PC-3 (cell line): ENCODE measurements at regions not wholly inside any gene's neighbourhood (a gene's known extent, or its start where the extent isn't known, plus 50 kb on each side); places are given as distances from the start of the nearest gene placed in this dataset.

Source experiments
- ATAC-seq: fragments of 200-7000 bp; cut with Tn5 transposase; 2 replicates; pipeline ENCODE4 v1.9.1; 2020; ENCODE audit warnings: mild to moderate bottlenecking, moderate library complexity
- BruUV-seq: library from RNA; stranded (reverse); fragments of 400-500 nt; replicated peaks from 2 replicates; lab custom pipeline; 2021; lab: Mats Ljungman, UMichigan
- CTCF ChIA-PET: fragments of 300-600 bp; sonication (Branson Sonifier 250); formaldehyde crosslinking; loops from one replicate; lab custom pipeline; 2022; ENCODE audit warnings: antibody characterized with exemption; lab: Charles Lee
- POLR2A ChIA-PET: fragments of 300-600 bp; sonication (Branson Sonifier 250); formaldehyde crosslinking; loops from one replicate; lab custom pipeline; 2022; ENCODE audit warnings: antibody characterized with exemption; ENCODE audit not compliant: unreplicated experiment; lab: Charles Lee
- DNase-seq: peaks from one replicate; pipeline ENCODE4 v3.0.0-alpha.2; 2015
- H2AFZ ChIP-seq: fragments of 300-600 bp; sonication (generic); 2 replicates; pipeline ENCODE4 v1.6.0; 2016; ENCODE audit warnings: antibody characterized with exemption, low read length
- H3F3A ChIP-seq: fragments of 300-600 bp; sonication (generic); one replicate; pipeline ENCODE4 v1.6.0; 2017; ENCODE audit warnings: antibody characterized with exemption, low read length, control low read depth, mild to moderate bottlenecking; ENCODE audit not compliant: unreplicated experiment
- H3K27ac ChIP-seq: fragments of 300-600 bp; sonication (generic); 2 replicates; pipeline ENCODE4 v1.5.1; 2016; ENCODE audit warnings: mild to moderate bottlenecking, low read length
- H3K27me3 ChIP-seq: fragments of 300-600 bp; sonication (generic); 2 replicates; pipeline ENCODE4 v1.6.1; 2016; ENCODE audit warnings: low read length, mixed read lengths
- H3K36me3 ChIP-seq: fragments of 300-600 bp; sonication (generic); 2 replicates; pipeline ENCODE4 v1.6.1; 2016; ENCODE audit warnings: low read depth, mixed run types, low read length, mixed read lengths
- H3K4me1 ChIP-seq: fragments of 300-600 bp; sonication (generic); 2 replicates; pipeline ENCODE4 v1.5.1; 2016; ENCODE audit warnings: low read length; ENCODE audit not compliant: insufficient read depth
- H3K4me2 ChIP-seq: fragments of 300-600 bp; sonication (generic); 2 replicates; pipeline ENCODE4 v1.6.0; 2016; ENCODE audit warnings: low read length
- H3K4me3 ChIP-seq: fragments of 300-600 bp; sonication (generic); 2 replicates; pipeline ENCODE4 v1.5.1; 2016; ENCODE audit warnings: mild to moderate bottlenecking, low read length, mixed read lengths
- H3K79me2 ChIP-seq: fragments of 300-600 bp; sonication (generic); 2 replicates; pipeline ENCODE4 v1.6.1; 2017; ENCODE audit warnings: low read length, mixed read lengths
- H3K9ac ChIP-seq: fragments of 300-600 bp; sonication (generic); 2 replicates; pipeline ENCODE4 v1.6.0; 2016; ENCODE audit warnings: mild to moderate bottlenecking, low read length
- H3K9me2 ChIP-seq: fragments of 300-600 bp; sonication (generic); replicated peaks from 2 replicates; pipeline ENCODE4 v1.6.1; 2016; ENCODE audit warnings: mixed run types, low read length, mixed read lengths
- H3K9me3 ChIP-seq: fragments of 300-600 bp; sonication (generic); 2 replicates; pipeline ENCODE4 v1.6.1; 2016; ENCODE audit warnings: low read length, mixed read lengths
- H4K20me1 ChIP-seq: fragments of 300-600 bp; sonication (generic); 2 replicates; pipeline ENCODE4 v1.6.1; 2016; ENCODE audit warnings: low read length, mixed read lengths
- EZH2 ChIP-seq: fragments of 300-600 bp; sonication (generic); IDR thresholded peaks from one replicate; pipeline ENCODE4 v1.6.1; 2017; ENCODE audit warnings: antibody characterized with exemption, mild to moderate bottlenecking, low read length; ENCODE audit not compliant: unreplicated experiment
- EZH2phosphoT487 ChIP-seq: fragments of 300-600 bp; sonication (generic); IDR thresholded peaks from 2 replicates; pipeline ENCODE4 v1.6.1; 2018; ENCODE audit warnings: mild to moderate bottlenecking, antibody characterized with exemption, low read length, borderline replicate concordance
- intact Hi-C: fragments of 100-400 bp; cut with micrococcal nuclease; formaldehyde crosslinking; loops from 2 replicates; pipeline ENCODE4 v1.9.0; 2023
- TF ChIP-seq, protein P1 (sequence below): fragments of 300-600 bp; sonication (generic); conservative IDR thresholded peaks from 2 replicates; pipeline ENCODE4 v1.5.1; 2017; ENCODE audit warnings: antibody characterized with exemption, low read depth, mild to moderate bottlenecking, low read length

DNA sequence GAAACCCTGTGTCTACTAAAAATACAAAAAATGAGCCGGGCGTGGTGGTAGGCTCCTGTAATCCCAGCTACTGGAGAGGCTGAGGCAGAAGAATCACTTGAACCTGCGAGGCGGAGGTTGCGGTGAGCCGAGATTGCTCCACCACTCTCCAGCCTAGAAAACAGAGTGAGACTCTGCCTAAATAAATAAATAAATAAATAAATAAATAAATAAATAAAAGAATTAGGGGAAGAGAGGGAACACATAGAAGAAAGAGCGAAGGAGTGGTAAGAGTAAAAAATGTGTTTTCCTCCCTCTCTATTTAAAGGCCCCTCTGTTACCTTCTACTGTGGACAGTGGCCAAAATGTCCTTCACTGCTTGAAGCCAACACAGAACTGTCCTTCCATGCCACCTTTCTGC is 103.9 kb upstream of the SOX21 start:
- intact Hi-C loops, result no loop called here
- Histone ChIP-seq H3F3A (no peaks in the 10 kb centered on the region), H3K79me2 (no peaks in the 10 kb centered on the region), H2AFZ (no peak overlapping the region), H3K9ac (no peak overlapping the region), H3K9me2 (no peaks in the 10 kb centered on the region), H3K9me3 (no peaks in the 10 kb centered on the region), H3K4me2 (no peak overlapping the region), H3K27ac (no peak overlapping the region), H3K4me1 (no peaks in the 10 kb centered on the region), H3K36me3 (no peaks in the 10 kb centered on the region), H3K4me3 (no peak overlapping the region), H4K20me1 (no peaks in the 10 kb centered on the region), H3K27me3 (no peaks in the 10 kb centered on the region)
- ATAC-seq (no peak), DNase-seq (no peak)
- ChIA-PET CTCF (interaction anchor here (0.7 kb wide), 1 partner anchor 197 kb away, joined by 9 read pairs; no protein-coding TSS in a partner anchor), POLR2A (no interaction called here)
- BruUV-seq, result no TSS peak
- TF ChIP-seq EZH2 (no peak), EZH2phosphoT487 (no peak)
- TF ChIP-seq, protein P1, sequence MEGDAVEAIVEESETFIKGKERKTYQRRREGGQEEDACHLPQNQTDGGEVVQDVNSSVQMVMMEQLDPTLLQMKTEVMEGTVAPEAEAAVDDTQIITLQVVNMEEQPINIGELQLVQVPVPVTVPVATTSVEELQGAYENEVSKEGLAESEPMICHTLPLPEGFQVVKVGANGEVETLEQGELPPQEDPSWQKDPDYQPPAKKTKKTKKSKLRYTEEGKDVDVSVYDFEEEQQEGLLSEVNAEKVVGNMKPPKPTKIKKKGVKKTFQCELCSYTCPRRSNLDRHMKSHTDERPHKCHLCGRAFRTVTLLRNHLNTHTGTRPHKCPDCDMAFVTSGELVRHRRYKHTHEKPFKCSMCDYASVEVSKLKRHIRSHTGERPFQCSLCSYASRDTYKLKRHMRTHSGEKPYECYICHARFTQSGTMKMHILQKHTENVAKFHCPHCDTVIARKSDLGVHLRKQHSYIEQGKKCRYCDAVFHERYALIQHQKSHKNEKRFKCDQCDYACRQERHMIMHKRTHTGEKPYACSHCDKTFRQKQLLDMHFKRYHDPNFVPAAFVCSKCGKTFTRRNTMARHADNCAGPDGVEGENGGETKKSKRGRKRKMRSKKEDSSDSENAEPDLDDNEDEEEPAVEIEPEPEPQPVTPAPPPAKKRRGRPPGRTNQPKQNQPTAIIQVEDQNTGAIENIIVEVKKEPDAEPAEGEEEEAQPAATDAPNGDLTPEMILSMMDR, result no peak

DNA sequence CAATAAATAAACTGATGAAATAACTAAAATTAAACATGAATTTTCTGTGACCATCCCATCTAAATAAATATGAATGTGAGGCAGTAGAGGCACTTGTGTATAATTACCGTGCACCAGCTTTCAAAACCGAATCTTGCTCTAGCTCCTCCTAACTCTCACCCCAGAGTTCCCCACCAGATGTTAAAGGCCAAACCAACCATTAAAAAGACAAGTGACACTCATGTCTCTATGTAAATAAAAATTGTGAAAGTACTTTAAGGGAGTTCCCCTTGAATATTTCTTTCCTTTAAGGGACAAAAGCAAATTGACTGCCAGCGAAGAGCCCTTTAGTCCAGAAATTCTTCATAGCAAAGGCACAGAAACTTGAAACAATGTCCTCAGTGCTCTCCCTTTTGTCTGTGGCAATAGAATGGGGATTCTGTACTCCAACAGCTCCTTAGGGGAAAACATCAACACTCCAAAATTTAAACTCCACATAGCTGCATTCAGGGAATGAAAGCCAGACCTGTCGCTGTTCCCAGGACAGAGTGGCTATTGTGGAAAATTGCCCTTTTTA is 101.7 kb upstream of the SOX21 start:
- TF ChIP-seq EZH2 (no peak), EZH2phosphoT487 (no peak)
- TF ChIP-seq, protein P1, result no peak
- H3K4me3 ChIP-seq, result no peak overlapping the region
- DNase-seq (no peak), ATAC-seq (no peak)
- no peaks in the 10 kb centered on the region for H3K9me2 ChIP-seq
- no peaks in the 10 kb centered on the region for H3F3A ChIP-seq
- H3K27ac ChIP-seq, result no peak overlapping the region
- H3K79me2 ChIP-seq, result no peaks in the 10 kb centered on the region
- ChIA-PET POLR2A (no interaction called here), CTCF (no interaction called here)
- no peaks in the 10 kb centered on the region for H3K27me3 ChIP-seq
- H3K9me3 ChIP-seq, result no peaks in the 10 kb centered on the region
- H2AFZ ChIP-seq, result no peak overlapping the region
- BruUV-seq, result no TSS peak
- intact Hi-C loops, result no loop called here
- H3K9ac ChIP-seq, result no peak overlapping the region
- H3K4me1 ChIP-seq, result no peaks in the 10 kb centered on the region
- H3K4me2 ChIP-seq, result no peak overlapping the region
- H4K20me1 ChIP-seq, result no peaks in the 10 kb centered on the region
- H3K36me3 ChIP-seq, result no peaks in the 10 kb centered on the region

DNA sequence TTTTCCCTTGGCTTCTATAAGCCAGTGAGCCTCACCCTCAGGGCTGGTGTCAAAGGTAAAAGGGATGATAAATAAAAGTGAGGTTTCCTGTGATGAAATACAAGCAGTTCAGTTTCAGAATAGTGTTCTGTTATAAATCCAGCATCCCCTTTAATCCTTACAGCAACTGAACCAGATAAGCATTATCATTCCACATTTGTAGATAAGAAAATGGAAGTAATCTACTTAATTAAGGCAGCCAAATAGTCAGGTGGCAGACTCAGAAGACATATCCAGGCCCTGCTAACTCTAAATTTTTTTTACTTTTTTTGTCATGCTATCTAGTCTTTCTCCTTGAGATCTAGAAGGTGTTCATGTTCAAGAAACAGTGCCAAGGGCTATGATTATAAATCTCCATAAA is 99.4 kb upstream of the SOX21 start:
- ATAC-seq, result no peak
- intact Hi-C loops, result no loop called here
- POLR2A ChIA-PET, result no interaction called here

More for the DNA sequence above, 99.4 kb upstream of the SOX21 start:
- Histone ChIP-seq H3K27me3 (no peaks in the 10 kb centered on the region), H3K79me2 (no peaks in the 10 kb centered on the region), H3K9ac (no peak overlapping the region), H3K27ac (no peak overlapping the region), H2AFZ (no peak overlapping the region), H3K36me3 (no peaks in the 10 kb centered on the region), H3K9me2 (no peaks in the 10 kb centered on the region), H3K4me3 (no peak overlapping the region), H3F3A (no peaks in the 10 kb centered on the region), H4K20me1 (no peaks in the 10 kb centered on the region), H3K9me3 (no peaks in the 10 kb centered on the region), H3K4me1 (no peaks in the 10 kb centered on the region), H3K4me2 (no peak overlapping the region)
- no TSS peak for BruUV-seq
- CTCF ChIA-PET, result no interaction called here
- no peak for DNase-seq
- no peak for TF ChIP-seq EZH2phosphoT487
- TF ChIP-seq EZH2, result no peak
- TF ChIP-seq, protein P1, result no peak
